ENCODE measurements at regions not wholly inside any gene's neighbourhood (a gene's known extent, or its start where the extent isn't known, plus 50 kb on each side); places are given as distances from the start of the nearest gene placed in this dataset.
A peak's percentile ranks its signal among the peaks of the same experiment; 100 is the strongest.
"Not testable (repeated sequence)": the region's sequence is repeated elsewhere in the genome, so short reads cannot be mapped to it uniquely, and the experiment has no call there.

- DNase-seq: no peak
Measured at GRCh38 chr6:168369786-168370185, 50.2 kb upstream of the DACT2 start.

- peak; percentile 59 for DNase-seq
Measured at GRCh38 chr6:168370310-168370991, 50.9 kb upstream of the DACT2 start.

GRCh38 chr6:168371185-168371584, 51.6 kb upstream of the DACT2 start:
- no peak for DNase-seq

- no peak for DNase-seq
Measured at GRCh38 chr6:168371618-168371980, 52.0 kb upstream of the DACT2 start.

GRCh38 chr6:168371981-168372711, 52.6 kb upstream of the DACT2 start:
- no peak for DNase-seq

GRCh38 chr6:168372889-168373288, 53.3 kb upstream of the DACT2 start:
- DNase-seq: no peak

- DNase-seq: no peak
Measured at GRCh38 chr6:168373389-168373788, 53.8 kb upstream of the DACT2 start.

- DNase-seq: no peak
Measured at GRCh38 chr6:168374051-168374502, 54.5 kb upstream of the DACT2 start.

DNA sequence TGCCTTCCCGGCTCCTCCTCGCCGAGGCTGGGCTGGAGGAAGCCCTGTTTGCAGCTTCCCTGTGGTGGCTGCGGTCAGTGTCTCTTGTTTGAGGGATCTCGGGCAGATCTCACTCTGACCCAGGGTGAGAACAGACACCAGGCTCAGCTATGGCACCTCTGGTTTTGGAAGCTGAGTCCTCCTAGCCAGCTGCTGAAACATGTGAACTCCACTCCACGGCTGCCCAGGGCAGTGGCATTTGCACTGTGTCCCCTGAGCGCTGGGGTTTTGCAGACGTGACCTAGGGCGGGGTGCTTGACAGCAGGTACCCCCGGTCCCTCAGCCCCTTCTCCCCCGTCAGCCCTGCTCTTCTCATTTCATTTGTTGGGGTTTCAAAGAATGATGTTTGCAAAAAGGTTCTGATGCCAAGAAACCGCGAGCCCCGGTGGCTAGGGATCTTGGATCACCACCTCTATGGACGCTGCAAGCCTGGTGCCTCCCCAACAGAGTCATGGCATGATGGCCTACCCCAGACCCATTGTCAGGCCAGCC, 55.0 kb upstream of the DACT2 start:
- DNase-seq: no peak

- DNase-seq: no peak
Measured at GRCh38 chr6:168376120-168376519, 56.5 kb upstream of the DACT2 start.

DNA sequence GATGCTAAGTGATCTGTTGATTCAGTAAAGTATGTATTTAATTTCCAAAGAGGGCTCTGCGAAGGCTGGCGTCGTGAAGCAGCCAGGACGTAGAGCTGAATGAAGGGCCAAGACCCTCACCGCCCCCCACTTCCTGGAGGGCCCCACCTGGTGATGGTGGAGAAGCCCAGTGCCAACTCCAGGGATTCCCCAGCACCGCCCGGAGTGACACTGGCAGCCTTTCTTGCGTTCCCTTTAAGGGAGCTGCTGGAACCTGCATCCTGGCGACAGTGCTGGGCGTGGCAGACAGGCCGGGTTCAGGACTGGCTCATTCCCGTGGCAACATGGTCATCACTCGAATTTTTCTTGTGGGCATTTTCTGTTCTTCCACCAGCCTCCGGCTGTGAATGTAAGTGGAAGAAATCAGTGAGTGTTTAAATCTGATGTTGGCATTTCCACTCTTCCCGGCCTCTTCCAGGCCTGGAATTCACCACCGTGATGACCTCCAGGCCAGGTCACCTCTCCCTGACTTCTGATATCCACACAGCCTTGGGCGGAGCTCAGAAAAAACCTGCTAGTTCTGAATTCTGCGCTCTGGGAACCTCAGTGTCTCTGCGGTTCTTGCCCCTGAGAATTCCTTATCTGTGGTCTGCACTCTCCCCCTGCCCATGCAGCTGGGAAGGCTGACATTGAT, 57.4 kb upstream of the DACT2 start:
- DNase-seq: no peak

GRCh38 chr6:168377484-168377855, 57.9 kb upstream of the DACT2 start:
- no peak for DNase-seq

GRCh38 chr6:168377856-168378832, 58.6 kb upstream of the DACT2 start:
- DNase-seq: no peak

DNA sequence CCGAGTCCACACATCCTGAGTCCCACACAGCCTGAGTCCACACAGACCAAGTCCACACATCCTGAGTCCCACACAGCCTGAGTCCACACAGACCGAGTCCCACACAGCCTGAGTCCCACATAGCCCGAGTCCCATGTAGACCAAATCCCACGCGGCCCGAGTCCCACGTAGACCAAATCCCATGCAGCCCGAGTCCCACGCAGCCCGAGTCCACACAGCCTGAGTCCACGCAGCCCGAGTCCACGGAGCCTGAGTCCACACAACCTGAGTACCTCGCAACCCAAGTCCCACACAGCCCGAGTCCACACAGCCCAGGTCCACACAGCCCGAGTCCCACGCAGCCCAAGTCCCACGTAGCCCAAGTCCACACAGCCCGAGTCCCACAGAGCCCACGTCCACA, 60.0 kb upstream of the DACT2 start:
- not testable (repeated sequence) for DNase-seq

DNA sequence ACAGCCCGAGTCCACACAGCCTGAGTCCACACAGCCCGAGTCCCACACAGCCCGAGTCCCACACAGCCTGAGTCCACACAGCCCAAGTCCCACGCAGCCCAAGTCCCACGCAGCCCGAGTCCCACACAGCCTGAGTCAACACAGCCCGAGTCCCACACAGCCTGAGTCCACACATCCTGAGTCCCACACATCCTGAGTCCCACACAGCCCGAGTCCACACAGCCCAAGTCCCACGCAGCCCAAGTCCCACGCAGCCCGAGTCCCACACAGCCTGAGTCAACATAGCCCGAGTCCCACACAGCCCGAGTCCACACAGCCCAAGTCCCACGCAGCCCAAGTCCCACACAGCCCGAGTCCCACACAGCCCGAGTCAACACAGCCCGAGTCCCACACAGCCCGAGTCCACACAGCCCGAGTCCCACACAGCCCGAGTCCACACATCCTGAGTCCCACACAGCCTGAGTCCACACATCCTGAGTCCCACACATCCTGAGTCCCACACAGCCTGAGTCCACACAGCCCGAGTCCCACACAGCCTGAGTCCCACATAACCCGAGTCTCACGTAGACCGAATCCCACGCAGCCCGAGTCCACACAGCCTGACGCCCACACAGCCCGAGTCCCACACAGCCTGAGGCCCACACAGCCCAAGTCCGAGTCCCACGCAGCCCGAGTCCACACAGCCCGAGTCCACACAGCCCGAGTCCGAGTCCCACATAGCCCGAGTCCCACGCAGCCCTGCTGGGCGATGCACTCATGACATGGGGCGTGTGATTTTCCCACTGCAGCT, 60.6 kb upstream of the SMOC2 start:
- not testable (repeated sequence) for DNase-seq

GRCh38 chr6:168380956-168381605, 59.9 kb upstream of the SMOC2 start:
- no peak for DNase-seq

DNA sequence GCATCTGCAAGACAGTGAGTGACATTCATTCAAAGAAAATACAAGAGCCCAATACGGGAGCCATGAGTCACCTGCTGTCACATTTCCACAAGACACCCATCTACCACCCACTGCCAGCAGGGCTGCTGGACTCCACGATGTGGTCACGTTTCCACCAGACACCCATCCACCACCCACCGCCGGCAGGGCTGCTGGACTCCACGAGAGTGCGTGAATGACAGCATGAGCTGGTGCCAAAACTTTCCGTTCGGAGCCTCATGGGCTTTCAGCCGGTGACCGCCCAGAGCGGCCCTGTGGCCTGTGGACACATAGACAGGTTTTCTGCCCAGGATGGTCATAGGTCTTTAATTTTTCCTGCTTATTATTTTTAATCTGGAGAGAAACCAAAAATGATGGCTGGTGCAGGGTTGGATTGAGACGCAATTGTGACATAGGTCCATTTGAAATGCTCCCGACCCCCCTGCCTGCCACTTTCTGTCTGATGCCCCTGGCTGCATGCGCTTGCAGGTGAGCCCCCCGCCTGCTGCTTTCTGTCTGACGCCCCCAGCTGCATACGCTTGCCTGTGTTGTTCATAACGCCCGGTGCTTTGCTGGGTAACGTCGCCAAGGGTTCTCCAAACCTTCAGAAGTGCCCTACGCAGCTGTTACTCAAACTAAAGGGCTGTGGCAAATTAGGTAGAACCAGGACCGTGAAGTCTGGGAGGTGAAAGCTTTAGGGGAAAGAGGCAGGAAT, 59.1 kb upstream of the SMOC2 start:
- DNase-seq: no peak

DNA sequence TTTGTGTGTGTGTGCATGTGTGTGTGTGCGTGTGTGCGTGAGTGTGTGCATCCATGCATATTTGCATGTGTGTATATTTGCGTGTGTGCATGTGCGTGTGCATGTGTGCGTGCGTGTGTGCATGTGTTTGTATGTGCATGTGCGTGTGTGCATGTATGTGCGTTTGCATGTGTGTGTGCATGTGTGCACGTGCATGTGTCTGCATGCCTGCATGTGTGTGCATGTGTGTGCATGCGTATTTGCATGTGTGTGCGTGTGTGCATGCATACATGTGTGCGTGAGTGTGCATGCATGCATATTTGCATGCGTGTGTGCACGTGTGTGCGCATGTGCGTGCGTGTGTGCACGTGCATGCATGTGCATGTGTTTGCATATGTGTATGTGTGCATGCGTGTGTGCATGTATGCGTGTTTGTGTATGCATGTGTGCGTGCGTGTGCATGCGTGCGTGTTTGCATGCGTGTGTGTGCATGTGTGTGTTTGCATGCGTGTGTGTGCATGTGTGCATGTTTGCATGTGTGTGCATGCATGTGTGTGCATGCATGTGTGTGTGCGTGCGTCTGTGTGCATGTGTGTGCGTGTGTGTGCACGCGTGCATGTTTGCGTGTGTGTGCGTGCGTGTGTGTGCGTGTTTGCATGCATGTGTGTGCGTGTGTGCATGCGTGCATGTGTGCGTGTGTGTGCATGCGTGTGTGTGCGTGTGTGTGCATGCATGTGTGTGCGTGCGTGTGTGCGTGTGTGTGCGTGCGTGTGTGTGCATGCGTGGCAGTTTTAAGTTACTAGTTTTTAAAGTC, 57.7 kb upstream of the SMOC2 start:
- DNase-seq: no peak

Measured in activated gamma-delta T cell treated with Interleukin-2 at 50 U/mL for 16 hours (primary cell).